ENCODE measurements at regions not wholly inside any gene's neighbourhood (a gene's known extent, or its start where the extent isn't known, plus 50 kb on each side); places are given as distances from the start of the nearest gene placed in this dataset.

DNA sequence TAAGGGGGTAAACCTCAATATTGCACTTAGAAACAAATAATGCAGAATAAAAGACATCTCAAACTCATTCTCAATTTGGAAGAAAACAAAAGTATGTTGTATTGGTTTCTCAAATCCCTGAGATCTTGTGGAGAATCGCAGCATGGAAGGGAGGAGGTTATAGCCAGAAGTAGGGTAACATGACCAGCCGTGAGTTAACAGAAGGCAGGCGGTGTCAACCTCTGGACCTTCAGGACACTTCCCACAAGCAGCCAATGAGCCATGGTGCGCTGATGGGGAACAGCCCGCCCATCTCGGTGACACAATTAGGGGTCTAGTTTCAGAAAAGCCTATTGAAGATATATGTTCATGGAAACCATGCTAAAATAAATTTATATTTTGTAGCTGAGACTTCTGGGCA is 98.4 kb downstream of the ALDH8A1 start:
- H3K4me3 Mint-ChIP-seq, result no peak overlapping the region
- H3K27me3 Mint-ChIP-seq (ENCODE audit: low read depth), result peaks cover 3% of the 10 kb centered on the region
- peaks cover 5% of the 10 kb centered on the region for H3K4me1 Mint-ChIP-seq
- no peak overlapping the region for H3K27ac Mint-ChIP-seq
- no peaks in the 10 kb centered on the region for H3K9me3 Mint-ChIP-seq
- TF ChIP-seq, protein P1, sequence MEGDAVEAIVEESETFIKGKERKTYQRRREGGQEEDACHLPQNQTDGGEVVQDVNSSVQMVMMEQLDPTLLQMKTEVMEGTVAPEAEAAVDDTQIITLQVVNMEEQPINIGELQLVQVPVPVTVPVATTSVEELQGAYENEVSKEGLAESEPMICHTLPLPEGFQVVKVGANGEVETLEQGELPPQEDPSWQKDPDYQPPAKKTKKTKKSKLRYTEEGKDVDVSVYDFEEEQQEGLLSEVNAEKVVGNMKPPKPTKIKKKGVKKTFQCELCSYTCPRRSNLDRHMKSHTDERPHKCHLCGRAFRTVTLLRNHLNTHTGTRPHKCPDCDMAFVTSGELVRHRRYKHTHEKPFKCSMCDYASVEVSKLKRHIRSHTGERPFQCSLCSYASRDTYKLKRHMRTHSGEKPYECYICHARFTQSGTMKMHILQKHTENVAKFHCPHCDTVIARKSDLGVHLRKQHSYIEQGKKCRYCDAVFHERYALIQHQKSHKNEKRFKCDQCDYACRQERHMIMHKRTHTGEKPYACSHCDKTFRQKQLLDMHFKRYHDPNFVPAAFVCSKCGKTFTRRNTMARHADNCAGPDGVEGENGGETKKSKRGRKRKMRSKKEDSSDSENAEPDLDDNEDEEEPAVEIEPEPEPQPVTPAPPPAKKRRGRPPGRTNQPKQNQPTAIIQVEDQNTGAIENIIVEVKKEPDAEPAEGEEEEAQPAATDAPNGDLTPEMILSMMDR (IDR thresholded peaks at IDR 0.05; ENCODE audit: unreplicated experiment in 3 of 3), result no peak
- no peaks in the 10 kb centered on the region for H3K36me3 Mint-ChIP-seq (ENCODE audit: low read depth)

DNA sequence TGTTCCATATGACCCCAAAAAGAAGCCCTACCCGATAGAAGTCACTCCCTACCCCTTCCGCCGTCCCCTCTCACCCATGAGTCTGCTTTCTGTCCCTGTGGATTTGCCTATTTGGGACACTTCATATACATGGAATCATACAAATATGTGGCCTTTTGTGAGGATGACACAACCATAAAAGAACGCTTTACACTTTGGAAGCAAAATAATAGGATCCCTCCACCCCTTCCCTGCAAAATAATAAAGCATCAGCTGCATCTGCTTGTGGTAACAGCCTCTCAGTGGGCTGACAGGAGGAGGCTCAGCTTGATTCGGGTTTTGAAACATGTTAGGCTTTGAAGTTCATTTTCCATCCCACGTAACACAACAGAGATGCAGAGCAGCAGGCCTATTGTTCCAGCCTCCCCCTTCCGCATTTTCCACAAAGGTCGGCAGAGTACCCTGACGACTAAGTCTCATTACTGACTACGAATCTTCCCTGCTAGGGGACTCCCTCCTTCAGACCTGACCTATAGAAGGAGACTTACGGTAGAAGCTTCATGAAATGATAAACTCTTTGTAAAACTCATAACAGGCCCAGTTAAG is 99.1 kb downstream of the ALDH8A1 start:
- Mint-ChIP-seq H3K36me3 (ENCODE audit: low read depth) (no peaks in the 10 kb centered on the region), H3K4me1 (peaks cover 5% of the 10 kb centered on the region), H3K27ac (peak overlapping the region in 2 of 3 experiments; percentile 22 to 49), H3K9me3 (no peaks in the 10 kb centered on the region), H3K4me3 (no peak overlapping the region), H3K27me3 (ENCODE audit: low read depth) (peaks cover 2% of the 10 kb centered on the region)
- TF ChIP-seq, protein P1 (IDR thresholded peaks at IDR 0.05; ENCODE audit: unreplicated experiment in 3 of 3), result no peak

GRCh38 chr6:134849920-134850447 is 99.9 kb downstream of the ALDH8A1 start:
- Mint-ChIP-seq H3K27ac (no peak overlapping the region), H3K4me3 (no peak overlapping the region), H3K27me3 (ENCODE audit: low read depth) (no peaks in the 10 kb centered on the region), H3K4me1 (peaks cover 5% of the 10 kb centered on the region), H3K36me3 (ENCODE audit: low read depth) (no peaks in the 10 kb centered on the region), H3K9me3 (no peaks in the 10 kb centered on the region)
- TF ChIP-seq, protein P1 (IDR thresholded peaks at IDR 0.05; ENCODE audit: unreplicated experiment in 3 of 3), result no peak

- H3K36me3 Mint-ChIP-seq (ENCODE audit: low read depth), result no peaks in the 10 kb centered on the region
- H3K4me3 Mint-ChIP-seq, result no peak overlapping the region
- H3K4me1 Mint-ChIP-seq, result peaks cover 5% of the 10 kb centered on the region
- TF ChIP-seq, protein P1 (IDR thresholded peaks at IDR 0.05; ENCODE audit: unreplicated experiment in 3 of 3), result no peak
- H3K9me3 Mint-ChIP-seq, result no peaks in the 10 kb centered on the region
- H3K27me3 Mint-ChIP-seq (ENCODE audit: low read depth), result no peaks in the 10 kb centered on the region
- no peak overlapping the region for H3K27ac Mint-ChIP-seq
Measured at GRCh38 chr6:134848076-134848475, 101.8 kb downstream of the ALDH8A1 start.

DNA sequence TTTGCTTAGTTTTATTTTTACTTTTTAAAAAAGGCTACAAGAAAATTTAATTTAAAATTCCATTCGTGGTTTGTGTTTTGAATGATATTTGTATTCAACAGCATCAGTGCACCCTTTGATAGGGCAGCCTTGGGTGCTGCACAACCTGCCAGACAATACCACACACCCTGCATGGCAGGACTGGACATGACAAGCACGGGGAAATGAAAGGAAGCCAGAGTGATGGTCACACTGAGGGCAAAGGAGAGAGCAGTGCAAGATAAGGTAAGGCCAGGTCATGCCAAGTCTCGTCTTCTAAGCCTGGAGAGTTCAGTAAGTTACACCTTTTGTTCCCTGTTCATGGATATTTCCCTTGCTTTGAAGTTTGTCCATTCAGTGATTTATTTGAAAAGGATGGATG is 103.0 kb downstream of the ALDH8A1 start:
- peaks cover 5% of the 10 kb centered on the region for H3K4me1 Mint-ChIP-seq
- TF ChIP-seq, protein P1 (IDR thresholded peaks at IDR 0.05; ENCODE audit: unreplicated experiment in 3 of 3), result no peak
- H3K27me3 Mint-ChIP-seq (ENCODE audit: low read depth), result no peaks in the 10 kb centered on the region
- H3K9me3 Mint-ChIP-seq, result no peaks in the 10 kb centered on the region
- no peaks in the 10 kb centered on the region for H3K36me3 Mint-ChIP-seq (ENCODE audit: low read depth)
- no peak overlapping the region for H3K27ac Mint-ChIP-seq
- H3K4me3 Mint-ChIP-seq, result no peak overlapping the region

GRCh38 chr6:134846031-134846430 is 103.9 kb downstream of the ALDH8A1 start:
- Mint-ChIP-seq H3K9me3 (no peaks in the 10 kb centered on the region), H3K27ac (no peak overlapping the region), H3K4me3 (no peak overlapping the region), H3K27me3 (ENCODE audit: low read depth) (no peaks in the 10 kb centered on the region), H3K36me3 (ENCODE audit: low read depth) (no peaks in the 10 kb centered on the region), H3K4me1 (peaks cover 4% of the 10 kb centered on the region)
- TF ChIP-seq, protein P1 (IDR thresholded peaks at IDR 0.05; ENCODE audit: unreplicated experiment in 3 of 3), result no peak
